Tibial nerve (tissue), 4 donors: ENCODE measurements at regions not wholly inside any gene's neighbourhood (a gene's known extent, or its start where the extent isn't known, plus 50 kb on each side); places are given as distances from the start of the nearest gene placed in this dataset.

Source experiments
- DNase-seq, 2 donors: peaks; one replicate each; pipeline ENCODE4 v3.0.0-alpha.2; 2019; ENCODE audit warnings: low spot score in 2 of 2
- H3K27ac ChIP-seq, 4 donors: fragments of 200-600 bp; sonication (generic) in 3 of 4; one replicate each; pipeline ENCODE4 v1.5.1; 2017 to 2019; ENCODE audit warnings: mild to moderate bottlenecking in 1 of 4
- H3K27me3 ChIP-seq, 2 donors: fragments of 200-600 bp; sonication (generic) in 1 of 2; one replicate each; pipeline versions ENCODE4 v1.5.1 to v1.6.0; 2017 to 2019
- H3K36me3 ChIP-seq, 3 donors: fragments of 200-600 bp; sonication (generic); one replicate each; pipeline ENCODE4 v1.5.1; 2018 to 2019
- H3K4me1 ChIP-seq, 4 donors: fragments of 200-600 bp; sonication (generic) in 3 of 4; one replicate each; pipeline ENCODE4 v1.5.1; 2017 to 2019
- H3K4me3 ChIP-seq, 4 donors: fragments of 200-600 bp; sonication (generic) in 3 of 4; one replicate each; pipeline ENCODE4 v1.5.1; 2017 to 2019; ENCODE audit warnings: mild to moderate bottlenecking in 1 of 4, moderate library complexity in 1 of 4
- H3K9me3 ChIP-seq, 4 donors: fragments of 200-600 bp; sonication (generic) in 3 of 4; one replicate each; pipeline ENCODE4 v1.5.1; 2017 to 2019
- CTCF ChIP-seq, 5 experiments: fragments of 200-600 bp in 3 of 5; fragments of 450-650 bp in 2 of 5; sonication (generic) in 3 of 5; IDR thresholded peaks; one replicate each; pipeline ENCODE4 v1.5.1; 2016 to 2019; ENCODE audit warnings: antibody characterized with exemption in 5 of 5, mild to moderate bottlenecking in 3 of 5, moderate library complexity in 2 of 5
- EP300 ChIP-seq, 2 donors: sonication (generic); formaldehyde crosslinking; IDR thresholded peaks; one replicate each; pipeline ENCODE4 v1.6.1; 2017; ENCODE audit warnings: antibody characterized with exemption in 2 of 2, mild to moderate bottlenecking in 1 of 2
- POLR2A ChIP-seq, 2 donors: fragments of 450-650 bp; IDR thresholded peaks; one replicate each; pipeline ENCODE4 v1.6.1; 2017; ENCODE audit warnings: antibody characterized with exemption in 2 of 2, mild to moderate bottlenecking in 2 of 2, moderate library complexity in 2 of 2
- WGBS, 2 donors: methylation state at CpG; one replicate each; pipeline ENCODE4 v1.1.5; 2018; 5-methylcytosine and 5-hydroxymethylcytosine counted together

GRCh38 chr11:134463716-134464115 is 51.7 kb upstream of the B3GAT1 start:
- no peak for TF ChIP-seq CTCF (IDR thresholded peaks at IDR 0.05)
- TF ChIP-seq EP300 (IDR thresholded peaks at IDR 0.05): no peak
- TF ChIP-seq POLR2A (IDR thresholded peaks at IDR 0.05): no peak
- 82 to 85% methylated on average over 5 of the region's 5 CpGs for WGBS, 2 donors
- no peak overlapping the region for H3K27ac ChIP-seq
- peaks cover 0 to 6% (median 0%) of the 10 kb centered on the region in 4 donors for H3K9me3 ChIP-seq
- H3K27me3 ChIP-seq: peaks cover 0 to 5% of the 10 kb centered on the region in 2 donors
- no peaks in the 10 kb centered on the region for H3K36me3 ChIP-seq
- H3K4me1 ChIP-seq: peaks cover 0 to 4% (median 0%) of the 10 kb centered on the region in 4 donors
- H3K4me3 ChIP-seq: no peak overlapping the region
- DNase-seq: no peak
